GM18951 (cell line): ENCODE measurements at regions not wholly inside any gene's neighbourhood (a gene's known extent, or its start where the extent isn't known, plus 50 kb on each side); places are given as distances from the start of the nearest gene placed in this dataset.
"Not testable (repeated sequence)": the region's sequence is repeated elsewhere in the genome, so short reads cannot be mapped to it uniquely, and the experiment has no call there.

Experiments used
- POLR2A ChIP-seq: IDR thresholded peaks from 4 replicates; pipeline ENCODE4 v1.6.1; 2011; ENCODE audit warnings: mild to moderate bottlenecking; ENCODE audit not compliant: insufficient read length, insufficient read depth; ENCODE audit errors: extremely low read depth
- in situ Hi-C: fragments of 300-500 bp; cut with MboI; formaldehyde crosslinking; loops from one replicate; pipeline ENCODE4 v1.12.0; 2022; ENCODE audit warnings: low sequenced_read_pairs, mixed read lengths, inconsistent platforms; ENCODE audit not compliant: unreplicated experiment

GRCh38 chr6:6826095-6826901 is 237.8 kb downstream of the LY86 start:
- in situ Hi-C loops = no loop called here
- no peak for TF ChIP-seq POLR2A

- in situ Hi-C loops = no loop called here
Observed at GRCh38 chr6:6826961-6827360, 238.4 kb downstream of the LY86 start.

GRCh38 chr6:6829872-6830685 is 241.6 kb downstream of the LY86 start:
- in situ Hi-C loops = no loop called here
- no peak for TF ChIP-seq POLR2A

More at GRCh38 chr6:6826961-6827360, 238.4 kb downstream of the LY86 start:
- TF ChIP-seq POLR2A = no peak

GRCh38 chr6:6830686-6831063 is 242.2 kb downstream of the LY86 start:
- in situ Hi-C loops = not testable (repeated sequence)

GRCh38 chr6:6832439-6832838 is 243.9 kb downstream of the LY86 start:
- TF ChIP-seq POLR2A = no peak
- in situ Hi-C loops = no loop called here

GRCh38 chr6:6834356-6835222 is 246.1 kb downstream of the LY86 start:
- in situ Hi-C loops = no loop called here

GRCh38 chr6:6835223-6835503 is 246.6 kb downstream of the LY86 start:
- in situ Hi-C loops = no loop called here
- TF ChIP-seq POLR2A = no peak

More at GRCh38 chr6:6834356-6835222, 246.1 kb downstream of the LY86 start:
- no peak for TF ChIP-seq POLR2A

GRCh38 chr6:6836609-6837406 is 248.3 kb downstream of the LY86 start:
- no peak for TF ChIP-seq POLR2A
- in situ Hi-C loops = no loop called here

GRCh38 chr6:6837541-6838080 is 249.1 kb downstream of the LY86 start:
- in situ Hi-C loops = no loop called here
- no peak for TF ChIP-seq POLR2A

GRCh38 chr6:6840831-6841291 is 252.3 kb downstream of the LY86 start:
- in situ Hi-C loops = no loop called here

GRCh38 chr6:6841571-6841970 is 253.1 kb downstream of the LY86 start:
- no peak for TF ChIP-seq POLR2A
- in situ Hi-C loops = no loop called here

More at GRCh38 chr6:6840831-6841291, 252.3 kb downstream of the LY86 start:
- no peak for TF ChIP-seq POLR2A

GRCh38 chr6:6842291-6842690 is 253.8 kb downstream of the LY86 start:
- in situ Hi-C loops = no loop called here

More at GRCh38 chr6:6842291-6842690, 253.8 kb downstream of the LY86 start:
- no peak for TF ChIP-seq POLR2A
